HG03108 (cell line): ENCODE measurements at regions not wholly inside any gene's neighbourhood (a gene's known extent, or its start where the extent isn't known, plus 50 kb on each side); places are given as distances from the start of the nearest gene placed in this dataset.
"Not testable (repeated sequence)": the region's sequence is repeated elsewhere in the genome, so short reads cannot be mapped to it uniquely, and the experiment has no call there.

Source experiments
- ATAC-seq: cut with Tn5 transposase; IDR thresholded peaks from one replicate; pipeline ENCODE4 v1.9.1; 2021; ENCODE audit warnings: moderate library complexity; ENCODE audit not compliant: unreplicated experiment

- no peak for ATAC-seq
Measured at GRCh38 chr2:198653311-198653710, 804.4 kb downstream of the SATB2 start.

- no peak for ATAC-seq
Measured at GRCh38 chr2:198652461-198652860, 805.3 kb downstream of the SATB2 start.

- no peak for ATAC-seq
Measured at GRCh38 chr2:198645816-198646215, 811.9 kb downstream of the SATB2 start.

GRCh38 chr2:198641161-198641560 lies 816.6 kb downstream of the SATB2 start:
- no peak for ATAC-seq

GRCh38 chr2:198640463-198640862 lies 817.3 kb downstream of the SATB2 start:
- ATAC-seq, result no peak

GRCh38 chr2:198639580-198639979 lies 818.2 kb downstream of the SATB2 start:
- ATAC-seq, result no peak

GRCh38 chr2:198638577-198638976 lies 819.2 kb downstream of the SATB2 start:
- ATAC-seq, result no peak

- no peak for ATAC-seq
Measured at GRCh38 chr2:198630384-198630783, 826.0 kb downstream of the PLCL1 start.

- ATAC-seq, result no peak
Measured at GRCh38 chr2:198628596-198628995, 824.2 kb downstream of the PLCL1 start.

- ATAC-seq, result no peak
Measured at GRCh38 chr2:198622986-198623730, 818.8 kb downstream of the PLCL1 start.

- no peak for ATAC-seq
Measured at GRCh38 chr2:198615972-198616371, 811.6 kb downstream of the PLCL1 start.

GRCh38 chr2:198611201-198611600 lies 806.8 kb downstream of the PLCL1 start:
- no peak for ATAC-seq

- no peak for ATAC-seq
Measured at GRCh38 chr2:198604599-198604998, 800.2 kb downstream of the PLCL1 start.

GRCh38 chr2:198602986-198603385 lies 798.6 kb downstream of the PLCL1 start:
- ATAC-seq, result not testable (repeated sequence)

- ATAC-seq, result no peak
Measured at GRCh38 chr2:198597648-198598047, 793.3 kb downstream of the PLCL1 start.

GRCh38 chr2:198596985-198597384 lies 792.6 kb downstream of the PLCL1 start:
- no peak for ATAC-seq

- no peak for ATAC-seq
Measured at GRCh38 chr2:198595721-198596120, 791.3 kb downstream of the PLCL1 start.

- no peak for ATAC-seq
Measured at GRCh38 chr2:198591586-198591985, 787.2 kb downstream of the PLCL1 start.

GRCh38 chr2:198587741-198588140 lies 783.3 kb downstream of the PLCL1 start:
- no peak for ATAC-seq

GRCh38 chr2:198587240-198587639 lies 782.8 kb downstream of the PLCL1 start:
- no peak for ATAC-seq

GRCh38 chr2:198571393-198571792 lies 767.0 kb downstream of the PLCL1 start:
- ATAC-seq, result no peak

GRCh38 chr2:198558176-198558575 lies 753.8 kb downstream of the PLCL1 start:
- ATAC-seq, result no peak

GRCh38 chr2:198546122-198546521 lies 741.7 kb downstream of the PLCL1 start:
- no peak for ATAC-seq
